ENCODE measurements at regions not wholly inside any gene's neighbourhood (a gene's known extent, or its start where the extent isn't known, plus 50 kb on each side); places are given as distances from the start of the nearest gene placed in this dataset.
"Not testable (repeated sequence)": the region's sequence is repeated elsewhere in the genome, so short reads cannot be mapped to it uniquely, and the experiment has no call there.

DNA sequence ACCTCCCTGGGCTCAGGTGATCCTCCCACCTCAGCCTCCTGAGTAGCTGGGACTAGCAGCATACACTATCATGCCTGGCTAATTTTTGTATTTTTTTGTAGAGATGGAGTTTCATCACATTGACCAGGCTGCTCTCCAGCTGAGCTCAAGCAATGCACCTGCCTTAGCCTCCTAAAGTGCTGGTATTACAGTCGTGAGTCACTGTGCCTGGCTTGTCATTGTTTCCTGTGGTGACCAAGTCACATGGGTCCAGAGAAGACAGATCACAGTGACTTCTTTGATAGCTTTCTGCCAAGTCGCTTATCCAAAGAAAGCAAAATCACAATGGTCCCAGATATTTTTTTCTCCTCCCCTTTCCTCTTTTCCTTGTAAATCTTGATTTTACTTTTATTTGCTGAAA is 96.7 kb upstream of the NBPF11 start:
- H3K9me3 ChIP-seq (ENCODE audit: control insufficient read depth, insufficient read depth, low read length); H2AFZ ChIP-seq (replicated peaks; ENCODE audit: low read length, poor library complexity); H3K27me3 ChIP-seq (ENCODE audit: control insufficient read depth, insufficient read depth, low read length); H3K36me3 ChIP-seq (ENCODE audit: control insufficient read depth, insufficient read depth, low read length); H2AK5ac ChIP-seq (ENCODE audit: low read depth, low read length); BruUV-seq (replicated peaks); H3K4me1 ChIP-seq (ENCODE audit: control insufficient read depth, insufficient read depth, low read length); H4K20me1 ChIP-seq (ENCODE audit: insufficient read depth, low read length); H4K5ac ChIP-seq (ENCODE audit: low read depth, low read length); dilution Hi-C loops (cut with HindIII; ENCODE audit: low sequenced_read_pairs, unreplicated experiment); H2BK5ac ChIP-seq (ENCODE audit: low read depth, low read length, poor library complexity, severe bottlenecking); H3K4me3 ChIP-seq (ENCODE audit: insufficient read depth, low read depth, low read length); H2BK120ac ChIP-seq (ENCODE audit: low read depth, low read length); H3K14ac ChIP-seq (replicated peaks; ENCODE audit: low read depth, low read length); POLR2A ChIA-PET (ENCODE audit: unreplicated experiment); H3K9me1 ChIP-seq (ENCODE audit: insufficient read depth, low read length); ATAC-seq (ENCODE audit: low read depth); H3K4me2 ChIP-seq (ENCODE audit: low read depth, low read length); H4K8ac ChIP-seq (ENCODE audit: low read depth in 2 of 2, low read length in 2 of 2); H2BK20ac ChIP-seq (ENCODE audit: low read depth, low read length); H3K4ac ChIP-seq (ENCODE audit: low read depth, low read length); H3K23ac ChIP-seq (ENCODE audit: low read depth, low read length); H3K18ac ChIP-seq (ENCODE audit: low read depth, low read length); in situ Hi-C loops (cut with MboI; ENCODE audit: low sequenced_read_pairs); H3K27ac ChIP-seq (ENCODE audit: insufficient read depth, low read length); intact Hi-C loops (cut with micrococcal nuclease); DNase-seq; H2BK15ac ChIP-seq (ENCODE audit: low read depth, low read length); H2AK9ac ChIP-seq (replicated peaks; ENCODE audit: low read depth, low read length, poor library complexity); H4K91ac ChIP-seq (ENCODE audit: insufficient read depth, low read depth, low read length); H3K79me1 ChIP-seq (ENCODE audit: low read depth in 1 of 2, low read length in 2 of 2); H3K56ac ChIP-seq (ENCODE audit: extremely low read depth, insufficient read depth, low read length); H3K9ac ChIP-seq (ENCODE audit: low read depth, low read length); CTCF ChIA-PET: not testable (repeated sequence)
- WGBS, 2 experiments (ENCODE audit: extremely low coverage in 2 of 2, insufficient read length in 1 of 2): no CpG with 5 or more reads among the region's 2 CpGs

DNA sequence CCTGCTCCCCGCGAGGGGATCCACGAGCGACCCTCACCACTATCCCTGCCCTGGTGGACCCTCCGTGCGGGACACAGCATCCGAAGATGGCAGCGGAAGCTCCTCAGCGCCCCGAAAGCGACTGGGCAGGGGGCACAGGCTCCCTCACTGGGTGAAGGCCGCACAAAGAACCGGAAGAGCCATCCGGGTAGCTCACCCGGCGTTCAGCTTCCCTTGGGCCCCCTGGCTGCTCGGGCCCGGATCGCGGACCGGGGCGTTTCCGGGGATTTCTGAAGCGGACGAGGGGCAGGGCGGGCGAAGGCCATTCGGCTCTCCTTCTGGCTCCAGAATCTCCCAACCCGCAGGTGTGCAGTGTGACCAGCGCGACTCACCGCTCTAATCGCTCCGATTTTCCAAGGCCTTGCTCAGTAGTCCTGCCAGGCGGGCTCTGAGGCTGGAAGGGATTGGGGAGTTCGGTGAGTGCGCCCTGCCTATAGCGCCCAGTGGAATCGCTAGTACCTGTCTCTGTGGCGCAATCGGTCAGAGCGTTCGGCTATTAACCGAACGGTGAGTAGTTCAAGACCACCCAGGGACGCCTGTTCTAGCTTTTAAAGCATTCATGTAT is 94.3 kb upstream of the NBPF11 start:
- H3K4me3 ChIP-seq (ENCODE audit: insufficient read depth, low read depth, low read length); POLR2A ChIA-PET (ENCODE audit: unreplicated experiment); H2AK5ac ChIP-seq (ENCODE audit: low read depth, low read length); dilution Hi-C loops (cut with HindIII; ENCODE audit: low sequenced_read_pairs, unreplicated experiment); H3K23ac ChIP-seq (ENCODE audit: low read depth, low read length); intact Hi-C loops (cut with micrococcal nuclease); H3K4me1 ChIP-seq (ENCODE audit: control insufficient read depth, insufficient read depth, low read length); H2BK20ac ChIP-seq (ENCODE audit: low read depth, low read length); H2BK15ac ChIP-seq (ENCODE audit: low read depth, low read length); DNase-seq; H3K18ac ChIP-seq (ENCODE audit: low read depth, low read length); H4K20me1 ChIP-seq (ENCODE audit: insufficient read depth, low read length); H2AK9ac ChIP-seq (replicated peaks; ENCODE audit: low read depth, low read length, poor library complexity); H4K8ac ChIP-seq (ENCODE audit: low read depth in 2 of 2, low read length in 2 of 2); H2BK5ac ChIP-seq (ENCODE audit: low read depth, low read length, poor library complexity, severe bottlenecking); H3K14ac ChIP-seq (replicated peaks; ENCODE audit: low read depth, low read length); H3K56ac ChIP-seq (ENCODE audit: extremely low read depth, insufficient read depth, low read length); H3K4me2 ChIP-seq (ENCODE audit: low read depth, low read length); H3K9ac ChIP-seq (ENCODE audit: low read depth, low read length); H3K4ac ChIP-seq (ENCODE audit: low read depth, low read length); H4K5ac ChIP-seq (ENCODE audit: low read depth, low read length); H3K79me1 ChIP-seq (ENCODE audit: low read depth in 1 of 2, low read length in 2 of 2); H3K36me3 ChIP-seq (ENCODE audit: control insufficient read depth, insufficient read depth, low read length); H4K91ac ChIP-seq (ENCODE audit: insufficient read depth, low read depth, low read length); in situ Hi-C loops (cut with MboI; ENCODE audit: low sequenced_read_pairs); H2BK120ac ChIP-seq (ENCODE audit: low read depth, low read length); BruUV-seq (replicated peaks); H2AFZ ChIP-seq (replicated peaks; ENCODE audit: low read length, poor library complexity); H3K9me3 ChIP-seq (ENCODE audit: control insufficient read depth, insufficient read depth, low read length); H3K27ac ChIP-seq (ENCODE audit: insufficient read depth, low read length); H3K27me3 ChIP-seq (ENCODE audit: control insufficient read depth, insufficient read depth, low read length); H3K9me1 ChIP-seq (ENCODE audit: insufficient read depth, low read length); CTCF ChIA-PET: not testable (repeated sequence)
- ATAC-seq (ENCODE audit: low read depth): peak; percentile 42
- no CpG with 5 or more reads among the region's 46 CpGs for WGBS, 2 experiments (ENCODE audit: extremely low coverage in 2 of 2, insufficient read length in 1 of 2)

Data from IMR-90 (cell line).